ENCODE measurements at regions not wholly inside any gene's neighbourhood (a gene's known extent, or its start where the extent isn't known, plus 50 kb on each side); places are given as distances from the start of the nearest gene placed in this dataset.

GRCh38 chr6:119586250-119586882 is 236.8 kb upstream of the MAN1A1 start (continued):
- TF ChIP-seq MLXIP (CRISPR knock-in tag; IDR thresholded peaks at IDR 0.05; ENCODE audit: borderline replicate concordance) (no peak), CBX5 (CRISPR knock-in tag; IDR thresholded peaks at IDR 0.05; ENCODE audit: borderline replicate concordance) (no peak), TRAFD1 (CRISPR knock-in tag; IDR thresholded peaks at IDR 0.05; ENCODE audit: borderline replicate concordance) (no peak), ZNF770 (CRISPR knock-in tag; IDR thresholded peaks at IDR 0.05) (no peak), ZNF263 (CRISPR knock-in tag; IDR thresholded peaks at IDR 0.05) (no peak), TFE3 (CRISPR knock-in tag; IDR thresholded peaks at IDR 0.05) (no peak), ZNF260 (CRISPR knock-in tag; IDR thresholded peaks at IDR 0.05; ENCODE audit: borderline replicate concordance, low read depth) (no peak), RBFOX2 (IDR thresholded peaks at IDR 0.05; ENCODE audit: low read depth, low read length) (no peak), ZNF550 (CRISPR knock-in tag; IDR thresholded peaks at IDR 0.05; ENCODE audit: borderline replicate concordance) (no peak), ZBTB46 (CRISPR knock-in tag; IDR thresholded peaks at IDR 0.05; ENCODE audit: borderline replicate concordance) (no peak), ZNF160 (CRISPR knock-in tag; IDR thresholded peaks at IDR 0.05) (no peak), ZNF546 (CRISPR knock-in tag; conservative IDR thresholded peaks at IDR 0.05) (no peak)
